GM06990 (cell line): ENCODE measurements at regions not wholly inside any gene's neighbourhood (a gene's known extent, or its start where the extent isn't known, plus 50 kb on each side); places are given as distances from the start of the nearest gene placed in this dataset.

Experiments
- DNase-seq: peaks from one replicate; pipeline ENCODE4 v3.0.0-alpha.2; 2011; ENCODE audit not compliant: insufficient read length; ENCODE audit errors: extremely low read depth
- H3K27me3 ChIP-seq: replicated peaks from 2 replicates; pipeline ENCODE4 v1.6.0; 2011; ENCODE audit warnings: low read length; ENCODE audit not compliant: control insufficient read depth, insufficient read depth
- H3K36me3 ChIP-seq: 2 replicates; pipeline ENCODE4 v1.5.1; 2011; ENCODE audit warnings: low read length; ENCODE audit not compliant: control insufficient read depth, insufficient read depth
- H3K4me3 ChIP-seq: replicated peaks from 2 replicates; pipeline ENCODE4 v1.5.1; 2011; ENCODE audit warnings: low read depth, mild to moderate bottlenecking, control low read depth, low read length
- TF ChIP-seq, protein P1 (sequence below): IDR thresholded peaks from 2 replicates; pipeline ENCODE4 v1.5.1; 2011; ENCODE audit warnings: low read length, control low read depth, mild to moderate bottlenecking, inconsistent platforms; ENCODE audit not compliant: insufficient read depth, poor library complexity, severe bottlenecking

DNA sequence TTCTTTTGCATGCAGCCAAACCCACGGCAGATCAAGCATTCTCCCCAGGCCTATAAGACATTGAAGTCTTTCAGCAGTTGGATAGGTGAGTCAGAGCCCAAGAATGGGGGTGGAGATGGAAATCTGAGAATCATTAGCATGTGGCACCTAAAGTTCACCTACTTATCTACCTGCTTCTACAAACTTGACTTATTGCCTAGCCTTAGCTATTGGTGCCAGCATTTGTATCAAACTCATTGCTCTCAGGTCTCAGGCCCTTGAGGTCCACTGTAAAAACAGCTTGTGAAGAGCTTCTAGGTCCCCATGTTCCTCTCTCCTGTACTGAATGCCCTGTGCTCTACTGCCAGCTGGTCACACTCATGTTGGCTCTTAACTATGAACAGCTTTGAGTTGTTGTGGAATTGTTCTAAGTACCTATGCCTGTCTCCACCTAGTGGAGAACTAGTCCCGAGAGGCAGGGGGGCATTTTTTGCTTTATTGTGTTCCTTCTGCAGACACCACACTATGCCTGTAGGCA, 278.4 kb upstream of the SPRED2 start:
- DNase-seq = no peak
- Histone ChIP-seq H3K36me3 (no peaks in the 10 kb centered on the region), H3K27me3 (peaks cover 2% of the 10 kb centered on the region), H3K4me3 (no peak overlapping the region)
- TF ChIP-seq, protein P1, sequence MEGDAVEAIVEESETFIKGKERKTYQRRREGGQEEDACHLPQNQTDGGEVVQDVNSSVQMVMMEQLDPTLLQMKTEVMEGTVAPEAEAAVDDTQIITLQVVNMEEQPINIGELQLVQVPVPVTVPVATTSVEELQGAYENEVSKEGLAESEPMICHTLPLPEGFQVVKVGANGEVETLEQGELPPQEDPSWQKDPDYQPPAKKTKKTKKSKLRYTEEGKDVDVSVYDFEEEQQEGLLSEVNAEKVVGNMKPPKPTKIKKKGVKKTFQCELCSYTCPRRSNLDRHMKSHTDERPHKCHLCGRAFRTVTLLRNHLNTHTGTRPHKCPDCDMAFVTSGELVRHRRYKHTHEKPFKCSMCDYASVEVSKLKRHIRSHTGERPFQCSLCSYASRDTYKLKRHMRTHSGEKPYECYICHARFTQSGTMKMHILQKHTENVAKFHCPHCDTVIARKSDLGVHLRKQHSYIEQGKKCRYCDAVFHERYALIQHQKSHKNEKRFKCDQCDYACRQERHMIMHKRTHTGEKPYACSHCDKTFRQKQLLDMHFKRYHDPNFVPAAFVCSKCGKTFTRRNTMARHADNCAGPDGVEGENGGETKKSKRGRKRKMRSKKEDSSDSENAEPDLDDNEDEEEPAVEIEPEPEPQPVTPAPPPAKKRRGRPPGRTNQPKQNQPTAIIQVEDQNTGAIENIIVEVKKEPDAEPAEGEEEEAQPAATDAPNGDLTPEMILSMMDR = peak; percentile 65

GRCh38 chr2:65710356-65710755, 278.0 kb upstream of the SPRED2 start:
- Histone ChIP-seq H3K27me3 (peaks cover 2% of the 10 kb centered on the region), H3K4me3 (no peak overlapping the region), H3K36me3 (no peaks in the 10 kb centered on the region)
- TF ChIP-seq, protein P1 = no peak
- no peak for DNase-seq

DNA sequence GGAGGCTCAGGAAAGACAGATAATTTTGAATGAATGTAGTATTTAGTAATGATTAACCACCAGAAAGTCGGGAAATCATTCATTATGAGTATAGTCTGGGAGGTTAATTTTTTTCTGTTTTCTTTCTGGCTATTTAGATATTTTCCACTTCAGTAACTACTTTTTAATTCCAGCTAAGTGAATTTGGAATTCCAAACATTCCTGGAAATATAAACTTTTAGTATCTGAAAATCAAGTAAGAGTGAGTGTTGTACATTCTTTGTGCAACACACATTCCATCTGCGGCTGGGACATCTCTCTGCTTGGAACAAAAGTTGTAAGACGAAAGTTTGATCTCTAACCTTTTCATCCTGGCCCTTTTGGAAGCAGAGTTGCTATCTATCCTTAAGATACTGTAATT, 275.7 kb upstream of the SPRED2 start:
- DNase-seq = no peak
- Histone ChIP-seq H3K36me3 (no peaks in the 10 kb centered on the region), H3K27me3 (no peaks in the 10 kb centered on the region; the same call in none of the 2 replicates), H3K4me3 (no peak overlapping the region)
- TF ChIP-seq, protein P1 = no peak

DNA sequence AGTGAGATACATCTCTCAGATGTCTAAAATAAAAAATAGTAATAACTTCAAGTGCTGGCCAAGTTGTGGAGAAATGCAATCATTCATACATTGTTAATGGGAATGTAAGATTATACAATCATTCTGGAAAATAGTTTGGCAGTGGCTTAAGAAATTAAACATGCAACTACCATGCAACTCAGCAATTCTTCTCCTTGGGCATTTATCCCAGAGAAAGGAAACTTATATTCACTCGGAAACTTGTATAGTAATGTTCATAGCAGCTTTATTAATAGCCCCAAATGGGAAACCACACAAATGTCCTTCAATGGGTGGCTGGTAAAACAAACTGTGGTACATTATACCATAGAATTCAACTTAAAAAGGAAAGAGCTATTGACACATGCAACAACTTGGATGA, 274.0 kb upstream of the SPRED2 start:
- Histone ChIP-seq H3K27me3 (no peaks in the 10 kb centered on the region; the same call in none of the 2 replicates), H3K4me3 (no peak overlapping the region), H3K36me3 (no peaks in the 10 kb centered on the region)
- DNase-seq = no peak
- TF ChIP-seq, protein P1 = no peak

- DNase-seq = no peak
- no peaks in the 10 kb centered on the region for H3K27me3 ChIP-seq
- H3K4me3 ChIP-seq = no peak overlapping the region
- no peaks in the 10 kb centered on the region for H3K36me3 ChIP-seq
- TF ChIP-seq, protein P1 = no peak
These were observed 268.8 kb upstream of the SPRED2 start for GRCh38 chr2:65701191-65701590.

GRCh38 chr2:65700720-65701119, 268.3 kb upstream of the SPRED2 start:
- no peaks in the 10 kb centered on the region for H3K27me3 ChIP-seq
- TF ChIP-seq, protein P1 = no peak
- no peak overlapping the region for H3K4me3 ChIP-seq
- DNase-seq = no peak
- H3K36me3 ChIP-seq = no peaks in the 10 kb centered on the region
